CD4-positive, alpha-beta T cell treated with Interleukin-15 for 1 hour (primary cell): ENCODE measurements at regions not wholly inside any gene's neighbourhood (a gene's known extent, or its start where the extent isn't known, plus 50 kb on each side); places are given as distances from the start of the nearest gene placed in this dataset.

Experiments used
- DNase-seq: peaks from one replicate; pipeline ENCODE4 v3.0.0-alpha.2; 2020

DNA sequence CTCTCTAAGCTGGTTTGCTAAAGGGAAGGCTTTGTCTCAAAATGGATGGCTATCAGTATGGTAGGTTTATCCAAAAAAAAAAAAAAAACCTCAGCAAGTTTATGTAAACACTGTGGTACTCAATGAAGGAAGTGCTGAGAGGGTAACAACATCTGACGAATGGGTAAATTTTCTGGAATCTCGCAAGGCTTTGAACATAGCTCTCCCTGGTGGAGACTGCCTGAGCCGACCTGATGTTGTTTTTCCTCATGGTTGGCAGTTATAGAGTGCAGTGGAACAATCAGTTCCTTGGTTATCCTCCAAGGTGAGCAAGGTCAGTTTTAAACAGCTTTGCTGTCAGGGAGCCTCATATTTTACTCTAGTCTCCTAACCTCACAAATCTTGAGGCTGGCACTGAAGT, 94.6 kb downstream of the ZPLD1 start:
- no peak for DNase-seq

DNA sequence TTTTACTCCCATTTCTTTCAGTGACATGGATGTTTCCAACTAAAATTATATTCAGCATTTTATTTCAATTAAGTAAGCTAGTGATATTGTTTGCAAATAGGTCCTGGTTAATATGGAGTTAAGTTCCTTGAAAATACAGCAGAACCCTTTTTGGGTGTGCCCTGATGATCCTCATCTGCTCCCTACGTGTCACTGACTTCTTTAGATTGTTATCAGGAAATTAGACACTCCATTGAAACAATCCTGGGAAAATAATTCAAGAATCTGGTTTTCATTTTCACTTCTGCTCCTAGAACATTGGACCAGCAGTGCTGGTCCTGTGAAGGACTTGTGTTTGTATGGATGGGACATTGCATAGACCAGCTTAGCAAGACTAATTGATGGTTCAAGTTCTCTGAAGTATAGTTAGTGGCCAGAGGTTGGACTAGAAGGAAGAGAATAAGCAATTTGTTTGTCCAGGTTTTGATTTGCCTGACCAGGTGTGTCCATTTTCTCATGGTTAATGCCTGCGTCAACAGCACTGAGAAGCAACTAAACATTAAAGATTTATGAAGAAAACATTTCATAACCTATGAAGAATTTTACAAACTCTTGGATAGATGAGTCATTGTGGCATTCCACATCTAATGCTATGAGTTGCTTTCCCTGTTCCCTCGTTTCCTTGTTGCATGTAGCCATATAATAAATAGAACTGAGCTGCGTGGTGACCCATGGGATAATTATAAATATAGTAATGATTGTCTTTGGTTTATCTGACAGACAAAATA, 95.8 kb downstream of the ZPLD1 start:
- no peak for DNase-seq

DNA sequence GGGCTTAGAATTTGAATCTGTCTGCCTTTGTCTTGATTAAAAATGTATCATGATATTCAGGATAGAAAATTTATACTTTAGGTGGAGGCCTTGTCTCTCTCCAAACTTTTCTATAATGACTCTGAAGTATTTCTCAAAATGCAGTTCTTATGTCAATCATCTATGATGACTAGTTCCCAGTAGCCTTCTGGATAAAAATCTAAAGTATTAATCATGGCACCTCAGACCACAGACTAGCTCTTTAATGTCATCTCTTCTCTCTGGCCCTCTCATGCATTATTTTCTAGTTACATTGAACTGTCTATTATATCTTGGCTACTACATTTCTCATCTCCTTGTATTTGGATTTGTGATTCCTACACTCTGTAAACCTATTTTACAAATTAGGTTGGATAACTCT, 96.9 kb downstream of the ZPLD1 start:
- DNase-seq = no peak

DNA sequence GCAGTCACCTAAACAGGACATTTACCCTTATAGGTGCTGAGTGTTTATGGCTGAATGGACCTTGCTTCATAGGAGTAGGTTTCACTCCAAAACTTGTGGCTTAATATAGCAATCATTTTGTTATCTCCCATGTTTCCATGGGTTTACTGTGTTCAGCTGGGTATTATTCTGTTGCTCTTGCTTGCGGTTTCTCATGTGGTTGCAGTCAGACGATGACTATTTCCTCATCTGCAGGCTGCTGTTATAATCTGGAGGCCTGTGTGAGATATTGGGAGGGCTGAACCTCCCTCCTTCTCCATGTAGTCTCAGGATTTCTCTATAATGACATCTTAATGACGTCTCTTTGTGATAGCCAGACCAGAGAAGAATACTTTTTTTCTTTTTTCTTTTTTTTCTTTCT, 98.1 kb downstream of the ZPLD1 start:
- no peak for DNase-seq

DNA sequence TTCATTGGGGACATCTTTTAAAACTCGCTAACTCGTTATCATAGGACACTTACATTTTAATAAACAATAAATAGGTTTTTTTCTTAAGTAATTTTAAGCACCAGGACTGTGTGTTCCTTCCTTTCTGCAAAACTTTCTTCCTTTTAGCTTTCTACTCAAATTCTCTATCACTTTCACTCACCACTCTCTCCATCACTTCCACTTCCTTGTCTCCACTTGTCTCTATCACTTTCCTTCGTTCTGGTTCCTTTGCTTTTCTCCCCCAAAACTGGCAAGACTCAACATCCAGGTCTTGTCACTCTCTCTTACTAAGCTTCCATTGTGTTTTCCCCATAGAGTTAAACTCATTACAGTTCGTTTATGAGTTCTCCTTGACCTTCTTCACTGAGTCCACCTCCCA, 99.0 kb downstream of the ZPLD1 start:
- DNase-seq = no peak

DNA sequence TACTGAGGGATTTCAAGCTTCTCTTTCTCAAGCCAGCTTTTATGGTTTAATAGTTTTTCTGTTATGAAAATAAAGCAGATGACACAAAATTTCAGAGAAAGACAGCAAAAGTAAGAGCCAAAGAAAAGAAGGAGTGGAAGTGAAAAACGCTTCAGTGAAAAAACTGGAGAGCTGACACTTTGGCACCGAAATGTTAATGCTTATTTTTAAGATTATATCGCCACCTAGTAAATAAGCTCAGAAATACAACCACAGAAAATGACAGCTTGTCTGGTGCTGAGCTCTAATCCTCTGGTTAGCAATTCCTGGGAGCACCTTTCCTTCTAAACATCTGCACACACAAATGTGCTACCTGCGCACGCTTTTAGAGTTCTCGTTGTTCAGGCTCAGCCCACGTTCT, 101.6 kb downstream of the ZPLD1 start:
- no peak for DNase-seq

DNA sequence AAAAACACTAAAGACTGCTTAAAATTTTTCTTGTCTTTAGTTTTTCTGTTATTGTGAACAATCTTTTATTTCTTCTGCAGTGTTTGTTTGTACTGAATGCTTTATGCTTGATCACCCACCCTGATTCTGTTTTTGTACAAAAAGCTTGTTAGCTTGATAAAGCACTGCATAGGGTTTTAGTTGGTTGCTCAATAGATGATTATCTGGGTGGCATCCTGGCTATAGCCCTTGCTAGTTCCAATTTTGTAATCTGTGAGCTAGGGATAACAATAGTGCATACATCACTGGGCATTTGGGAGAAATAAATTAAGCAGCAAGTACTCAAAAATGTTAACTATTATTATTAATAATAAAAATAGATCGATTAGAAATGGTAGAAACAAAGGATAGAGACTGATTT, 102.3 kb downstream of the ZPLD1 start:
- DNase-seq = no peak

DNA sequence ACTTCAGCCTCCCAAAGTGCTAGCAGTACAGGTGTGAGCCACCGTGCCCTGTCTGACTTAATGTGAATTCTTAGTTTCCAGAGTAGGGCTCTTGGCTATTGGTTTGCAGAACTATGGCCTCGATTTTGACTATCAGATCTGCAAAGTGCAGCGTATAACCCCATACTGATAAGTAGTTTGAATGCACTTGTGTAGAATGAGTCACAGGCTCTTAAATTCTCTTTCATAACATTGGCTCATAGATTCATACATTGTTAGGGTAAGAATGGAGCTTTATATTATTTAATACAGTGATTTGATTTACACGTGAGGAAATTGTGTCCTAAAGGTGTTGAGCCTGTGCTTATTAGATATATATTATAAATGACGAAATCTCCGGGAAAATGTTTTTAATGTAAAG, 109.9 kb downstream of the ZPLD1 start:
- no peak for DNase-seq

DNA sequence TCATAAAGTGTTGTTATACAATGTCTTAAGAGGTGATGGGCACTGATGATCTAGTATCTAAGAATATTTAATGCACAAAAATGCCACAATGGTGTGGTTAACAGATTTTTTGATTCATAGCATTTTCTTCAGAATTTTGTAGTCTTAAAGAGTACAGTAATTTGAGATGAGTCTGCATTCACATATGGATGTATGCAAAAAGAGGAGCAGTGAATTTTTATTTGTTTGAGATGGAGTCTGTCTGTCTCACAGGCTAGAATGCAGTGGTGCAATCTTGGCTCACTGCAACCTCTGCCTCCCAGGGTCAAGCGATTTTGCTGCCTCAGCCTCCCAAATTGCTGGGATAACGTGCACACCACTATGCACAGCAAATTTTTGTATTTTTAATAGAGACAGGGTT, 110.5 kb downstream of the ZPLD1 start:
- no peak for DNase-seq

DNA sequence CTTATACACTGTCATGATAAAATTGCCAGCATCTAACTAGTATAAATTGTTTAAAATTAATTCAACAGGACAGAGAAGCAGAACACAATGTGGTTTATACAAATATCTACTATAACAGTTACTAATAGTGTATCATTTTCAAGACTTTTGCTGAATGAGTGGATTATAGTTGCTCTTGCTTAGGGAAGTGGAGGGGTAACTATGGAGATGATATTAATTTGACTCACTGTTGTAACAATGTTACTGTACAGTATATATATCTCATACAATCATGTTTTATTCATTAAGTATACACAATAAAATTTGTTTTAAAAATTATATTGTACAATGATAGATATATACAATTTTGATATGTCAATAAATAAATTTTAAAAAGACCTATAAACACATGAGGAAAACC, 119.1 kb downstream of the ZPLD1 start:
- DNase-seq = no peak

DNA sequence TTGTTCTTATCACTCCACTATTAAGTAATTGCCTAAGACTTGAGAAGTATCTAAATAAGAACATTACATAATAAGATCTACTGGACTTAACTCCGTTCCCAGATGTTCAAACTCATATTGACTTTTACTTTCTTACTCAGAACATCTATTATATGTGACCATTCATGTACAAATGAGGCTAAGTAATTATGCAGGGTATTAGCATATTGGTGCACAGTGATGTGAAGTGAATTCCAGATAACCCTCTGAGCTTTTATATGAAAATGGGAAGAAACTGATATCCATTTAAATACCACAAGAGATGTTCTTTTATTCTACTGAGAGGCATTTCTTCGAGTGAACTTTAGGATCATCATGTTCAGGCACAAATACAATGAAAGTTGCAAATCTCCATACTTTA, 135.7 kb downstream of the ZPLD1 start:
- no peak for DNase-seq

DNA sequence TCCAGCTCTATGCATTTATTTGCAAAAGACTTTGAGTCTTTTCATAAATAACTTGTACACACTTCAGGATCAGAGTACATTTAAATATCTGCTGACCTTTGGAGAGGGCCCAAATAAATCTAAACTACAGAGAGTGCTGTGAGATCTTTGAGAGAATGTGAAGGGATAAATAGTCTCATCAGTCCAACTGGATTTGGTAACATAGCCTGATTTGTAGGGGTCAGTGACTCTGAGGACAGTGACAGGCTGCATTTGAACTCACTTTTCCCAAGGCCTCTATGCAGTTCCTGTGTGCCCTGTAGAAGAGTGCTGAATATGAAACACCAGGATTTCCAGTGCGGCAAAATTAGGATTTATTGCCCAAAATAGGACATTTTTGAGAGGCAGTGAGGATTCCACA, 136.2 kb downstream of the ZPLD1 start:
- no peak for DNase-seq

DNA sequence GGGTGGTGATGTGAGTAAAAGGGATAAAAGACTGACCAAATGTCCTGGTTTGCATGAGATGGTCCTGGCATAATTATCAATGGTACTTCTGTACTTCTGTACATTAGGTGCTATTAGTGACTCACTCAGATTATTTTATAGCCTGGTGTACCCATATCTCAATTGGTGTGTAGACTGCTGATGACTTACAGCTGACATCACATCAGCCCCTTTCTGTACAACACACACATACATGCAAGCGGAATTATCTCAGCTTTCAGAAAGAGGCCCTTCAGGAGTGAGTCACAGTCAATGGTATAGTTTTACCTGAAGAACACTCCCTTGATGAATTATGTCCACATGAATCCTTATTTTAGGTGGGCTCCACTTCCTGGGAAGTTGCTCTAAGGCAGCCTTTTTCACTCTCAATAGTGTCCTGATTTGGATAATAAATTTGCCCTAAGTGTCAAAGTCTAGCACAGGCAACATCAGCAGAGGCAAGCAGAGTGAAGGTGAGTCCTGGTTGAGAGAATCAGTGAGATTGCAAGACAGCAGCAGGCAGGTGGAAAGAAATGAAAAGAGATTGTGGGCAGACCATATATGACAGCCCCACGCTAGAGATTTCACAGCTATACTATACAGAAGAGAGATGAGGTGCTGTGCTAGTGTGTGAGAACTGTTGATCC, 137.0 kb downstream of the ZPLD1 start:
- DNase-seq = no peak

DNA sequence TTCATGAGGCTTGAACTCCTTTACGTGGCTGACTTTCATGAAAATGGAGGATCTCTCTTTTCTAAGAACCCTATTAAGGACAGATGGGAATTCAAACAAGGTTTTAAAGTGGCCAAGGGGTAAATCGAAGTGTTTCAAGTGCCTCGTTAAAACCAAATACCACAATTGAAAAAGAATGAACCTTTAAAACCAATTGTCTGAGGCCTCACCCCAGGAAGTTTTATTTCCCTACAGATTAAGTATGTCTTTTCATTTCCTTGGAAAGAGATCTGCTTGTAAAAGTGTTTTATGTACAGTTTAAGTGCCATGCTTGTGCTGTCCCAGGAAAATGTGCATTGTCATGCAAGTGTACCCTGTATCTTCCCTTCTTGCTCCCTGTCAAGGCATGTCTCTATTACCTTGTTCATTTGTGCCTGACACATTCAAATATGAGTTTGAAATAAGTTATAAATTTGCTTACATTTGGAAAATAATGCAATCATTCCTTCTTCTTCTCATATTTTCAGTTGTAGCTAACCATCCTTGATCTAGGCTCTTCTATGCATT, 138.7 kb downstream of the ZPLD1 start:
- no peak for DNase-seq

DNA sequence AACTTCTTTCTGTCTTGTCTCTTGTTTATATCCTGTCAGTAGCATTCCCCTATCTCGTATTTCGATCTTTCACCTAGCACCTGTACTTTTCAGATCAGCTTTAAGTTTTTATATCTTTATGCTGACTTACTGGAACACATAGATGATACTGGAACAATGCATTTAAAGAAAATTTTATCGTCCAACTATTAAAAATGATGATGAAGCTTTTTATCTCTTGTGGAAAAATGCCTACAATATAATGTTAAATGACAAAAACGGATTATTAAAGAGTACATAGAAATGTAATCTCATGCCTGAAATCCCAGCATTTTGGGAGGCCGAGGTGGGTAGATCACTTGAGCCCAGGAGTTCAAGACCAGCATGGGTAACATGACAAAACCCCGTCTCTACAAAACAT, 139.5 kb downstream of the ZPLD1 start:
- DNase-seq = no peak

DNA sequence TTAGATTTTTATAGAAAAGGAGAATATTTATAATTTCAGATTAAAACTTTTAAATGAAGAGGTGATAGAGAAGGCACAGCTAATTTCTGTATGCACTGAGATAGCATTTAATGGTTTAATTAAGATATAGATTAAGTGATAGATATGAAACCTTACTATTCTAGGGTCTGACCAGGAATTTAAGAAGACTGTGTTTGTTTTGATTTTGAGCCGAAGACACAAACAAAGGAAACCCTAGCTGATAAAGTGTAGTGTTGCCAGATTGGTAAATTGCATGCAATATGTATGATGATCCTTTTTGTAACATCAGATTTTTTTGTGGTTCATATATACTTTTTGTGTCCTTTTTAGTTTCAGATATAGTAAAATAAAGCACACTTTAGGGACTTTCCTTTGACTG, 141.8 kb downstream of the ZPLD1 start:
- no peak for DNase-seq

DNA sequence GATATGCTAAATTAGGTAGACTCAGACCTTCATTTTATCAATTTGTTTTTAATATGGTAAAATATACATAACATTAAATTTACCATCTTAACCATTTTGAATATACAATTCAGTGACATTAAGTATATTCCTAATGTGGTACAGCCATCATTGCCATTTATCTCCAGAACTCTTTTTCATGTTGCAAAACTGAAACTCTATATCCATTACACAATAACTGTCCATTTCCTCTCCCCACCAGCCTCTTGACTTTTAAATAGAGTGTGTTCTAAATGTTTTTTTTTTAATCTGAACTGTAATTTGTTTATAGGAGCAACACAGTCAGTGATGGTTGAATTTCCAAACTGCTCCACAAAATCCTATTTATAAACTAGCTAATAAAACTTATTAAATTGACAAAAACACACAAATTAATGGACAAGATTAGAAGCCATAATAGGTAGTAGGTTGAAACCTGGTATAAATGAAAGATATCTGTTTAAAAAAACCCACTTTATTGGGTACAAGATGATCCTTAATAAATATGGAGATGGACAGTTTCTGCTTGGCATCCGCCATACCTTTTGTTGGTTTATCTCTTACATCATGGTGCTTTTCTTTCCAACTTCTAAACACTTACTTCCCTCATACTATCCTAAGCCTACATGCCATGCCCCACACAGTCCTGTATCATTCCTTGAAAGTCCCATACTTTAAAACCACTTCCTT, 142.4 kb downstream of the ZPLD1 start:
- DNase-seq = no peak

DNA sequence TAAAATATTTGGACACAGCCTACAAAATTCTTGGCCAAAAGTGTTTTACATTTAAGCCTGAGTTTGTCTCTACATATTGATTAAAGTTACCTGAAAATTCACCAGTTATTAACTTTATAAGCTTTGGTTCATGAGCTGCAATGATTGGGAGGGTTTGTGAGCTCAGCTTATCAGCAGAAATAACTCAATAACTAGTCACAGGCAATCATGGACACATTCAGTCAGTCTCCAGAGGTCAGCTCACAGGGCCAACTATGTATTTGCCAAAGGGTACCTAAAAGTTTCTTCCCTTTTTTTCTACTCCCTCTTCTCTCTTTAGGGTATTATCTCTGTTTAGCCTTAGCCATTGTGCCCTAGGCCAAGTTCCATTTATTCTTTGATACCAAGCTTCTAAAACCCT, 145.9 kb downstream of the ZPLD1 start:
- no peak for DNase-seq

DNA sequence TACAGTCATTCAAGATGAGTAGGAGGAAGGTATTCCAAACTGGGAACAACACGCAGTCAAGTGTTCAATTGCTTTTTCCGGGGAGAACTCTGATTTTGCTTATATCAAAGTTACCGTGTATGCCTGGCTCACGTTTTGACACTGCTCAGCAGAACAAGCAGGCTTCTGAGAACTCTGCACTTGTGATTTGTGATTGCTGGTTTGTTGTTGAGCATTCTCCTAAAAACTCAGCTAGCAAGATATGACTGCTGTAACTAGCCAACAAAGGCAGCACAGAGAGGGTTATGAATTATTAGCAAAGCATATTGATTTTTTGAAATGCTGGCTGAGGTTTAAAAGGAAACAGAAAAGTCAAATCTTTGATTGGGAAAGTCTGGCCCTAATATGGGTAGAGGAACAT, 151.7 kb downstream of the ZPLD1 start:
- DNase-seq = no peak

DNA sequence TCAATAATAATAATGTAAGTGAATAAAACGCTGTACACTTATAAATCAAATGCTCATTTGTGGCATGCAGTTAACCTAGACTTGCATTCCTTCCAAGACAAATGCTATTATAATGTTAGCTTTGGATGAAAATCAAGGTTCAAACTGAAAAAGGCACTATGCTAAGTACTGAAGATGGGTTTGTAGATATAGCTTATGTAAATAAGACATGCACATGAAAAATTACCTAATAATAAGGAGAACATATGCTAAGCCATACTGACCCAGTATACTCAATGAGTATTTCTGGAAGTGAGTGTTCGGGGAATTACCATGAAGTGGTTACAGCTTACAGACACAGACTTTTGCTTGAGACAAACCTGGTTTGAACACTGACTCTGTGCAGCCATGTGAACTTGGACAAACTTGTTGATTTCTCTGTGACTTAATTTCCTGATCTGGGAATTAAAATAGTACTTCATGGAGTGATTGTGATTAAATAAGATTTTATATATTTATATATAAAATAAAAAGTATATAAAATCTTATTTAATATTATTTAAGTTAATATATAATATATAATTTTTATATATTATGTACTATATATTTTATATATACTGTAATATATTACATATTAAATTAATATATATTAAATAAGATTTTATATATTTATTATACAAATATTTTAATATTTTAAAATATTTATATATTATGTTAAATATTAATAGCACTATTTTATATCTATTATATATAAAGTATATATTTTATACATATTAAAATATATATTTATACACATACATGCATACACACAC, 159.2 kb downstream of the ZPLD1 start:
- no peak for DNase-seq

DNA sequence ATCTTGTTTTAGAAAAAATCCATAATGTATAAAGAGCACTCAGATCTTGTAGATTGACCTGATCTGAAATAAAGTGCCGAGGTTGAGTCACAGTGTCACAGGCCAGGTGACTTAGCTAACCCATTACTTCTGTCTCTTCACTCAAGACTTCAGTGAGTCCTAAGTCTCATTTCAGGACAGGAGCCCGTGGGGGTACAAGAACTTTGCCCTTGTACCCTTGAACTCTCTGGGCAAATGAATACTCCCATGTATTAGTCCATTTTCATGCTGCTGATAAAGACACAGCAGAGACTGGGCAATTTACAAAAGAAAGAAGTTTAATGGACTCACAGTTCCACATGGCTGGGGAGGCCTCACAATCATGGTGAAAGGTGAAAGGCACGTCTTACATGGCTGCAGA, 160.2 kb downstream of the ZPLD1 start:
- no peak for DNase-seq

DNA sequence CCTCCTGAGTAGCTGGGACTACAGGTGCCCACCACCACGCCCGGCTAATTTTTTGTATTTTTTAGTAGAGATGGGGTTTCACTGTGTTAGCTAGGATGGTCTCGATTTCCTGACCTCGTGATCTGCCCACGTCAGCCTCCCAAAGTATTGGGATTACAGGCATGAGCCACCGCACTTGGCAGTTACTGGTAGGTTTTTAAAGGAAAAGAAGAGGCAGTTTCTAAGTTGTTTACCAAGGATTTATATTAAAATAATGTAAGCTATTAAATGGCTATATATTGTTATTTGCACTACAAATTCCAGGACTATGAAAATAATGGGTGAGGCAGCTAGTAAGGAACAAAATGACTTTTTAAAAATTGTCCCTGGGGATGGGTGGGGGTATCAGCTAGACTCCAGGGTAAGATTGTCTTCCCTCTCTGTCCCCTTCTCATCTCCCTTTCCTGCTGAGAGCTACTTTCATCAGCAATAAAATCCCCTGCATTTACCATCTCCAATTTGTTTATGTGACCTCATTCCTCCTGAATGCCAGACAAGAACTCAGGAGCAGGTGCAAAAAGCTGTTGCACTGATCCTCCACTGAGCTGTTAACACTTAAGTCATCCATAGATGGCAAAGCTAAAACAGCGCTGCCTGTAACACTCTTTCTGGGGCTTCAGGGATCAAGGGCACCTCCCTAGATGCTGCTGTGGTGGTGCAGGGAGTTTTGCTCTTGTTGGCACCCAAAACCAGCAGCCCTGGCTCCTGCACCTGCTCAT, 165.2 kb downstream of the ZPLD1 start:
- DNase-seq = no peak
